HG03442 (cell line): ENCODE measurements at regions not wholly inside any gene's neighbourhood (a gene's known extent, or its start where the extent isn't known, plus 50 kb on each side); places are given as distances from the start of the nearest gene placed in this dataset.

Experiments used
- ATAC-seq: cut with Tn5 transposase; IDR thresholded peaks from one replicate; pipeline ENCODE4 v1.9.1; 2021; ENCODE audit warnings: mild to moderate bottlenecking, moderate library complexity; ENCODE audit not compliant: unreplicated experiment

DNA sequence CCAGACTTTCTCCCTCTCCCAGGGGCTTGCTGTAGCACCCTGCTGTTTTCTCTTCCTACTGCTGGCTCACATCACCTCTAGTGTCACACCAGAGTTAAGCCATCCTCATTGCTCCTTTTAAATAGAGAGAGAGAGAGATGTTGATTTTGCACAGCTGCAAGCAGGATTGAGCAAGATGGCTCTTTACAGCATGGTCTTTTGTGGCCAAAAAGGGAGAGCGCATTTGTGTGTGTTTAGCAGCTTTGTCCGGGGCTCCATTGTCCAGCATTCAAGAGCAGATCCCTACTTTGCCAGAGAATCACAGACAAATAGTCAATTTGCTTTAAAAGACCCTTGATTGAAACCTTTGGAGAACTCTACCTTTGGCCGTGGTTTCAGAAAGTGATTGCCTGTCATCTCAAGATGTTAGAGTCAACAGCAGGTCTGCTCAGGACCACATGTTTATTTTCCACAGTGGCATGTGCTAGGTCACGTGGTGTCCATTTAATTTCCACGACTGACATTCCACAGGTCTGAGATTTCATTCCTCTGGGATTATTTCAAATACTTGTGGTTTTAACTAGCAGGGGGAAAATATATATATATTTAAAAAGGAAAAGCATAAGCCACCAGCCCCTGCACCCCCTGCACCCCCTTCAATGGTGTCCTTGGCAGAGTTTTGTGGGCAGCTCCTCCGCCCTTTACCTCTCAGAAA lies 359.9 kb upstream of the SLC14A2 start:
- ATAC-seq, result no peak

- ATAC-seq, result no peak
These were observed 355.2 kb upstream of the SLC14A2 start for GRCh38 chr18:45260125-45260524.

GRCh38 chr18:45266023-45266422 lies 349.3 kb upstream of the SLC14A2 start:
- ATAC-seq, result no peak

DNA sequence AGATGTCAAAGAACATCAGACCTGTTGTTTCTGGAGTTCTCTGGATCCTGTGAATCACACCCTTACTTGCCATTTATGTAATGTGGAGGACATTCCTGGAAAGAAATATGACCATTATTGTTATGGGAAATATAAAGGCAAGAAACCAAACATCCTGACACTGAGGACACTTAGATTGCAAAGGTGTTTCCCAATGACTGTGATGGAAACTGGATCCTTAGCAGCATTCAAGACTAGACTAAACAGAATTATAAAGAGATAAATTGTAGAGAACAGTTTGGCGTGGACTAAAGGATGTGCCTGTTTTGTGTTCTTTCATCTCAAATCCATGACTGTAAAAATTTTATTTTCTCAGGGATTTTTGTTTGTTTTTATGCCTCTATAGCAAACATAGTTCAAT lies 347.7 kb upstream of the SLC14A2 start:
- no peak for ATAC-seq

- ATAC-seq, result no peak
These were observed 346.7 kb upstream of the SLC14A2 start for GRCh38 chr18:45268583-45268982.

DNA sequence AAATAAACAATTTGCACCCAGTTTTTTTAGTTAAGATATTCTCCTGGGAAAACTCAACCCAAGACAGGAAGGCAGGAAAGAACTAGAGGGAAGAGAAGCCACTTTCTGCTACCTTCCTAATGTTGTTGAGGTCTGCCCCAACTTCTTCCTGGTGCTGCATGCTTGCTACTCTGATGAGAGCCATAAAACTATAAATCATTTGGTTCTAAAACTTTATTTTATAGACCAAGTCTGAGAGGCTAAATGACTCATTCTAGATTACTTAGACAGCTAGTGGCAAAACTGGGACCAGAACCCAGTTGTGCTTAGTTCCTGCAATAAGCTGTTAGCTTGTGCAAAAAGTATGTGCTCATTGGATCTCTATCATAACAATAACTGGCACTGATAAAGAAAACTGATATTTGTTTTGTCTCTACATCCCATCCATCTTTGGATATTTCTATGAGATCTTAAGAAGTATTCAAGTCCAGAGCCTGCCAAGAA lies 344.9 kb upstream of the SLC14A2 start:
- ATAC-seq, result no peak

- ATAC-seq, result no peak
These were observed 341.2 kb upstream of the SLC14A2 start for GRCh38 chr18:45274026-45274425.

DNA sequence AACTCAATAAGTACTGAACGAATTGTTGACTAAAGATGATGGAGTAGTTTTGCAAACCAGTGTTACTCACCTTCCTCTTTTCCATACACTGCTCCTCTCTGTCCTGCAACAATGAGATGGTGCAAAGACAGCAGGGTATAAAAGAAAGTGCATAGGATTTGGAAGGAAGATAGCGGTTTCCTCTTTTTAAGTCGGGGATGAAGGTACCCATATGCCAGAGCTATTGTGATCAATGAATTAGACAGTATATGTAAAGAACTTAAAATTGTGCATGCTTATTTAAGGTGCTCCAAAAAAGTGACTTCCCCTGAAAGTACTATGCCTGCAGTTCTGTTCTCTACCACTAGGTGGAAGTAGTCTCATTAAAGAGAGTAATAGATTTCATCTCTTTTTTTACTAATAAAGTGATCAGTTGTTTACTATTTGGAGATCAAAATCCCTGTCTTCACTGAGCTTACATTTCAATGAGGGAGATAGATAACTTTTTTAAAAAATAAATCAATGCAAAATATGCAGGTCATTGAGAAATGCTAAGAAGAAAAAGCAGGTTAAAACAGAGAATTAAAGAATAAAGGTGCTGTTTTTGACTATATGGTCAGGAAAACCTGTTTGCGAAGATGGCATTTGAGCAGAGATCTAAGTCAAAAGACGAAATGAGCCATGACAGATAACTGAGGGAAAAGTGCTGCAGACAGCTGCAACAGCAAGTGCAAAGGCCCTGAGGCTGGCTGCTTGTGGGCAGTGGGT lies 339.7 kb upstream of the SLC14A2 start:
- no peak for ATAC-seq

GRCh38 chr18:45276878-45277277 lies 338.4 kb upstream of the SLC14A2 start:
- ATAC-seq, result no peak

DNA sequence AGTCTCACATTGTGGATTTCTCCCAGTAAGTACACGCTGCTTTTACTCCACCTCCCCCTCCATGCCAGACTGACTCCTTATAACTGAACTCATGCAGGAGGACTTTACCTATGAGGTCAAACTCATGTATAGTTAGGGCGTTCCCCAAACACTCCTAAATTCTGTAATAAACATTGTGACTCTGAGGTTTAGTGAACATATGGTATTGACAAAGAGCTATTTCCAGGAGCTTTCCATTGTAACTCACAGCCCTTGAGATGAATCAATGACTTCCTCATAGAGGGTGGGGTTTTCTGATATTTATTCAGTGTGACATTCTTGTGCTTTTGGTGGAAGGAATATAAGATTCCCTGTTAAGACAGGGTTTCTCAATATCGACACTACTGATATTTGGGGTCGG lies 337.4 kb upstream of the SLC14A2 start:
- ATAC-seq, result no peak

DNA sequence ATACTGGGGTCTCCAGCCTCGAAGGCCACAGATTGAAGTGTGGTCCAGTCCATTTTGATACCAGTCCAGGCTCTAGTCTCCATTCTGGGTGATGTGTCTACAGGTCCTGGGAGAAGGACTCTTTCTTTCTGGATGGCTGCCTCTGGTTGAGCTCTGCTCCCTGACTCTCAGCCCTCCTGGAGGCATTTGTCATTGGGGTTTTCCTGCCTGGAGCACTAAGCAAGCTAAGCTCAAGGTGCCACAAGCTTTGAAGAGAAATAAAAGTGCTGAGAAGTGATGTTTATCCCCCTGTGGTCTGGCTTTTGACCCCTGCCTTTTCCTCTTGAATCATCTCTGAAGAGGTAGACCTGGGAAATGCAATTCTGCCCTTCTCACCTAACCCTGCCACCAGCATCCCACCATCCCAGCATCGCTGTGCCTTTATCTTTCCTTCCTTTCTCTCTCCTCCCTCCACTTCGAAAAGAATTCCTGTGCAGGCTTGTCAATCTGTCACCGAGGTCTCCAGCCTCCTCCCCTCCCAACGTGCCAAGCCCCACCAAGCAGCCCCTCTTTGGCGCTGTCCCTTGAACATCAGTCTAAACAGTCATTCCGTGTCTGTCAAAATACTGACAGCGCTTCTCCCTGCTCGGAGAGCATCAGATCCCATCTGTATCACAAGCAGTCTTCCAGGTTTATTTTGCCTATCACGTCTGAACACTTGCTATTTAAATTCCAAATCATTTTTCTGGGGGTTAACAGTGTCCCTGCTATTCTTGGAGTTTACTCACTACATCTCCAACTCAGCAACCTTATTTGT lies 334.6 kb upstream of the SLC14A2 start:
- no peak for ATAC-seq

DNA sequence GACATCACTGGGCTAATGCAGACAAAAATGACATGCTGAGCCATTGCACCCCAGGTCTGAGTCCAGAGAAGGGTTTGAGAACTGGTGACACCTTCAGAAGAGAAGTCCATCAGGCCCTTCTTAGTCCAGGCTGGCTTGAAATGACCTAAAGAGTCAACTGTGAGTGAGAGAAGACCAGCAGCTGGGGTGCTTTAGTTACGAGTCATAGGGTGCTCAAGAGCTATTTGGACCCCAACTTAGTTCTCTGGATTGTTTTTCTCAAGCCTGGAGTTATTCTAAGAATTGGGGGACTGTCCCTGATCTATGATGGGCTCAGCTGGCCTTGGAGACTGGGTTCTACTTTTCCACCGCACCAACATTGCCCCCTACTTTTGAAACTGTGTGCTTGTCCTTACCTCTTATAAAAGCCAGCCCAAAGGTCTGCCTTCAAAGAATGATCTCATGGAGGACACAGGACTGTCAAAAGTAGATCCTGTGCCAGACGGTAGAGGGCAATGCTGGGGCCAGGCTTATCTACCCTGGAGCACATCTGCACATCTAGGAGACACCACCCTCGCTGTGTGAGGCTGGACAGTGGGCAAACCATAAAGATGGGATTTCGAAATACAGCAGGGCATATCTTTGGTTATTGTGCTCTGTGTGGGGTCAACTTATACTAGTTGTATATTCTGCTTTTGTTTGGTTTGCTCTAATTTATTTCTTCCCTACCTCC lies 333.0 kb upstream of the SLC14A2 start:
- ATAC-seq, result no peak

DNA sequence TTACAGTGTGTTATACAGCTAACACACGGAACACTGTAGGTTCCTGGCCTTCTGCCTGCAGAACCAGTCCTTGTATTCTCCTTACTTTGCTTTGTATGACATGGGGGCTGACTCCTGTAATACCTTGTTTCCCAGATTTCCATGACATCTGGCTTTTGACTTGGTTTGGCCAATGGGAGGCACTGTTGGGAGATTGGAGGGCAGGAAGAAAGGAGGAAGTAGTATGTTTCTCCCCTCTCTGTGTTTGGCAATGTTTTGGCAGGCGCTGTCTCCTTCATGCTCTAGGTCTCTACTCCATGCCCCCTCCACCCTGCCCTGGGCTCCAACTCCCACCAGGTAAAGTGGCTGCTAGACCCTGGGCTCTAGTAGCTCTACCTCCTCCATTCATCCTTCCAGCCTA lies 331.1 kb upstream of the SLC14A2 start:
- no peak for ATAC-seq

DNA sequence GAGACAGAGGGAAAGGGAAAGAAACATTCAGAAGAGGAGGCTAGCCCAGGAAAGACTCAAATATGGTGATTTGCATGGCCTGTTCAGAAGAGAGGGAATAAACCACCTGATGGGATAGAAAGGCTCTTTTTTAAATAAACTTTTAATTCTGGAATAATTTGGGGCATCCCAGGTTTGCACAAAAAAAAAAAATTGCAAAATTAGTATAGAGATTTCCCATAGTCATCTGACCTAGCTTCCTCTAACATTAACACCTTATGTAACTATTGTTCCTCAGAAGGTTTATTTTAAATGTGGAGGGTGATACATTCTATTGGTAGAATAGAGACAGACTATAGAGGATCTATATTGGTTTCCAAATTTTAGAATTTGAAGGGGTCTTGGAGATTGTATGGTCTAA lies 330.4 kb upstream of the SLC14A2 start:
- no peak for ATAC-seq

DNA sequence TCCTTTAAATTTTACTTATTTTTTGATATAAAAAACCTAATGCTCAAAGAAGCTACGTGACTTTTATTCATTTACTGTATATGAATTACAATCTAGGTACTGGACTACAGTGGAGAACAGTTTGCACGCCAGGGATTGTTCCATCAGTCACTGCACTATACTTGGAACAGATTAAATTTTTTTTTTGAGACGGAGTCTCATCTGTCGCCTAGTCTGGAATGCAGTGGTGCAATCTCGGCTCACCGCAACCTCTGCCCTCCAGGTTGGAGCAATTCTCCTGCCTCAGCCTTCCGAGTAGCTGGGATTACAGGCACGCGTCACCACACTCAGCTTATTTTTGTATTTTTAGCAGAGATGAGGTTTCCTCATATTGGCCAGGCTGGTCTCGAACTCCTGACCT lies 330.0 kb upstream of the SLC14A2 start:
- ATAC-seq, result no peak

DNA sequence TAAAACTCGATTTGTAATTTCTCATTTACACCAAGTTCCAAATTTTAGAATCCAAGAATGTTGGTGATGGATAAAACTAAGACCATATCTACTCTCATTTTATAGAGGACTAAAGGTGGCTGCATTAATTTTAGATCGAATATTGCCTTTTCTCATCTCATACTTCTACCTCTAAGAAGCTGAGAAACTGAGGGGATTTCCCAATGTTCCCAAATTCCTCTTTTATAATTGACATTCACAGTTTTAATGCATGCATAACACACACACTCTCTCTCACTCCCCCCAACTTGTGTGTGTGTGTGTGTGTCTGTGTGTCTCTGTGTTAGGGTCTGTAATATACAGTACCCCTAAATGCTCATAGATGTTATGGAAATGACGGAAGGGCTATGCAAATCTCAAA lies 328.8 kb upstream of the SLC14A2 start:
- ATAC-seq, result no peak

DNA sequence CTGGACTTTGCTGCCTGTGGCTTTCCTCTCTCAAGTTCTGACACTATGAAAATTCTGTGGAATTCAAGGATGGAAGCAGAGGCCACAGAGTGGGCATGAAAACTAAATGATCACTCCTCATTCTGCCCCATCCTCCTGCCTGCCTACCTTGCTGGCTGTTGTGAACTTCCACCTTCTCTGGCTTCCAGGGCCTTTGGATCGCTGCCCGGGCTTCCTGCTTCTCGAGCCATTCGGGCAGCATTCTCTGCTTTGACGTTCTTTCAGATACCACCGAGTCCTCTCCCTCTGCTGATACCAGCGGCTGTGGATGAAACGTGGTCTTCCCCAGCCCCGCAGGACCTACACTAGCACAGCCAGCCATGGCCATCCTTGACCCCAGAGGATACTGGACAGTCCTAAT lies 327.7 kb upstream of the SLC14A2 start:
- no peak for ATAC-seq

DNA sequence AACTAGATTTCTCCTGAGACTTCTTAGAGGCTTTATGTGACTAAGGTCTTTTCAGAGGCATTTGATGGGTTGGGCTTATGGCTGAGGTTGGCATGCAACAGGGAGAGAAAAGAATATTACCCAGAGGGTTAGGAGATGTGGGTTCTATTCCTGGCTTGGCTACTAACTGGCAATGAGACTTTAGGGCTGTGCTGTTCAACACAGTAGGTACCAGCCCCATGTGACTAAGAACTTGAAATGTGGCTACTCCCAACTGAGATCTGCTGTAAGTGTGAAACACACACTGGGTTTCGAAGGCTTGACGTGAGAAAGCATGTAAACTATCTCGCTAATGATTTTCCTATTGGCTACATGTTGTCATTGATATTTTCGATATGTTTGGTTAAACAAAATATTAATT lies 324.9 kb upstream of the SLC14A2 start:
- ATAC-seq, result no peak

DNA sequence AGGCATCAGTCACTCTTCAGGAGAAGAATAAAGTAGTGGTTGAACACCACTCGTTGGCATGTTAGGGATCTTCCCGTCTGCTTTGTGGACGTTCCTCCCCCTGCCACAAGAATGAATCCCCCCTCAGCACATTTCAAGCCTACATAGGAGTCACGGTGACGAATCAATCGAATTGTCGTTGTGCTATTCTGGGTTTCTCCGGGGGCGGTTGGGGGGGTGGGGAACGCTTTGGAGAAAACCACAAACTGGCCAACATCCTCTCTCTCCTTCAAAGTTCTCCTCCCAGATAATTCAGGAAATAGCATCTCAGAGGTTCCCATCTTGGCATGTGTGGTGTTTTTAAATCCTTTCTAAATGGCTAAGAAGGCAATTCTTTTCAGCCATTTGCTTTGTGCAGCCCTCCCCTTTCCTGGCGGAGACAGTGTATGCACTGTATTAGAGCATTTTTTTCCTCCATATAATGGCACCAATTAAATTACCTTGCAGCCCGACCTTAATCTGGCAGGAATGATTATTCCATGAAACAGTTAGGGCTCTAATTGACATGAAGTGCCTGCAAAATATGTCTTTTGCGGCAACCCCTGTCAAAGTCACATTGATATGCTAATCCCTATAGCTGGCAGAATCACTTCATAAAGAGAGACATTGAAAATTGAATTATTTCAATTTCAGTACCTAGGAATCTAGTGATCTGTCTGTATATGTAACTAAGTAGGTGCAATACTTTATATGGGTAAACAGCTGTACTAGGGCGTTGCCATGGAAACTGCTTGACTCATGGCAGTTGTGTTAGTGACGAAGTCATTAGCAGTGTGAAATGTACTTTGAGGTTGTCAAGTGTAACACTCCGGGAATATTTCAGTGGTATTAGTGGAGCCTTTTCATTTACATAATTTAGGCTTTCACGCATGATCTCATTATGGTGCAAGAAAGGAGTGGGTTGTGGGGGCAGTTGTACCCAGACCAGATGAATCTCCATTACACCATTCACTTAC lies 323.4 kb upstream of the SLC14A2 start:
- ATAC-seq, result no peak

- no peak for ATAC-seq
These were observed 319.9 kb upstream of the SLC14A2 start for GRCh38 chr18:45295388-45295787.
